ENCODE measurements at regions not wholly inside any gene's neighbourhood (a gene's known extent, or its start where the extent isn't known, plus 50 kb on each side); places are given as distances from the start of the nearest gene placed in this dataset.

DNA sequence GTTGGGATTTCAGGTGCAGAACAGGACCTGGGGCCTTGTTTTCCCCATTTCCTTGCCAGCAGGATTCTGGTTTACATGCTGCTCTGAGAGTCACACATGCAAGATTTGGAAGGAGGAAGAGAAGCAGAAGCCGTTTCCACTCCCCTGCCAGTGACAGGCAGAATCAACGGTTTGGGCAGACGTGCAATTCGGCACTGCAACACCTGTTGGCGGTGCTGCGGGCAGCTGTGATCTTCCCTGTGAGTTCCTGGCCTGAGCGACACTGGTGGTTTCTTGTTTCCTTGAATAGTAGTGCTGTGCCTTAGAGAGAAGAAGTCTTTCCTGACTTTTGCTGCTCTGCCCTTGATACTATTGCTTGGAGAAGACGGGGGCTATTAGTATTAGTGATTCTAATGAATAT is 1126.2 kb downstream of the TYW1 start:
- Histone ChIP-seq H4K91ac (ENCODE audit: insufficient read depth, low read depth, low read length) (no peak overlapping the region), H3K56ac (ENCODE audit: extremely low read depth, insufficient read depth, low read length) (no peak overlapping the region), H2AK9ac (replicated peaks; ENCODE audit: low read depth, low read length, poor library complexity) (no peak overlapping the region), H2BK20ac (ENCODE audit: low read depth, low read length) (no peak overlapping the region), H2BK120ac (ENCODE audit: low read depth, low read length) (no peak overlapping the region), H3K27me3 (ENCODE audit: control insufficient read depth, insufficient read depth, low read length) (no peaks in the 10 kb centered on the region), H3K36me3 (ENCODE audit: control insufficient read depth, insufficient read depth, low read length) (no peaks in the 10 kb centered on the region), H2AFZ (replicated peaks; ENCODE audit: low read length, poor library complexity) (no peak overlapping the region), H3K9me1 (ENCODE audit: insufficient read depth, low read length) (no peaks in the 10 kb centered on the region), H3K27ac (ENCODE audit: insufficient read depth, low read length) (no peak overlapping the region), H2AK5ac (ENCODE audit: low read depth, low read length) (no peak overlapping the region), H3K14ac (replicated peaks; ENCODE audit: low read depth, low read length) (no peak overlapping the region), H3K4me2 (ENCODE audit: low read depth, low read length) (no peak overlapping the region), H3K9me3 (ENCODE audit: control insufficient read depth, insufficient read depth, low read length) (peaks cover 15% of the 10 kb centered on the region), H3K4ac (ENCODE audit: low read depth, low read length) (no peak overlapping the region), H4K8ac (ENCODE audit: low read depth in 2 of 2, low read length in 2 of 2) (no peak overlapping the region), H3K18ac (ENCODE audit: low read depth, low read length) (no peak overlapping the region), H3K4me1 (ENCODE audit: control insufficient read depth, insufficient read depth, low read length) (no peaks in the 10 kb centered on the region), H3K9ac (ENCODE audit: low read depth, low read length) (no peak overlapping the region), H4K20me1 (ENCODE audit: insufficient read depth, low read length) (no peaks in the 10 kb centered on the region), H4K5ac (ENCODE audit: low read depth, low read length) (no peak overlapping the region), H3K79me1 (ENCODE audit: low read depth in 1 of 2, low read length in 2 of 2) (no peaks in the 10 kb centered on the region), H2BK15ac (ENCODE audit: low read depth, low read length) (no peak overlapping the region), H3K23ac (ENCODE audit: low read depth, low read length) (no peak overlapping the region), H2BK5ac (ENCODE audit: low read depth, low read length, poor library complexity, severe bottlenecking) (no peak overlapping the region), H3K4me3 (ENCODE audit: insufficient read depth, low read depth, low read length) (no peak overlapping the region)
- no peak for ATAC-seq (ENCODE audit: low read depth)
- ChIA-PET CTCF (no interaction called here), POLR2A (ENCODE audit: unreplicated experiment) (no interaction called here)
- dilution Hi-C loops (cut with HindIII; ENCODE audit: low sequenced_read_pairs, unreplicated experiment) = no loop called here
- intact Hi-C loops (cut with micrococcal nuclease) = no loop called here
- in situ Hi-C loops (cut with MboI; ENCODE audit: low sequenced_read_pairs) = no loop called here
- BruUV-seq (replicated peaks) = no TSS peak
- no peak for DNase-seq
- TF ChIP-seq POLR2A (IDR thresholded peaks at IDR 0.05; ENCODE audit: low read depth, low read length) (no peak), RAD21 (IDR thresholded peaks at IDR 0.05; ENCODE audit: low read length) (no peak), BHLHE40 (IDR thresholded peaks at IDR 0.05; ENCODE audit: low read depth, low read length) (no peak), ELK1 (IDR thresholded peaks at IDR 0.05; ENCODE audit: borderline replicate concordance, low read depth, low read length) (no peak), MXI1 (IDR thresholded peaks at IDR 0.05; ENCODE audit: borderline replicate concordance, low read depth, low read length) (no peak), SMC3 (IDR thresholded peaks at IDR 0.05; ENCODE audit: low read depth, low read length) (no peak), MAZ (IDR thresholded peaks at IDR 0.05; ENCODE audit: borderline replicate concordance, low read depth, low read length) (no peak), CHD1 (IDR thresholded peaks at IDR 0.05; ENCODE audit: low read depth, low read length) (no peak), RFX5 (IDR thresholded peaks at IDR 0.05; ENCODE audit: low read depth, low read length) (no peak), CEBPB (IDR thresholded peaks at IDR 0.05; ENCODE audit: low read depth, low read length) (no peak), CTCF (conservative IDR thresholded peaks at IDR 0.05; ENCODE audit: low read depth, low read length) (no peak)
- TF ChIP-seq, protein P1, sequence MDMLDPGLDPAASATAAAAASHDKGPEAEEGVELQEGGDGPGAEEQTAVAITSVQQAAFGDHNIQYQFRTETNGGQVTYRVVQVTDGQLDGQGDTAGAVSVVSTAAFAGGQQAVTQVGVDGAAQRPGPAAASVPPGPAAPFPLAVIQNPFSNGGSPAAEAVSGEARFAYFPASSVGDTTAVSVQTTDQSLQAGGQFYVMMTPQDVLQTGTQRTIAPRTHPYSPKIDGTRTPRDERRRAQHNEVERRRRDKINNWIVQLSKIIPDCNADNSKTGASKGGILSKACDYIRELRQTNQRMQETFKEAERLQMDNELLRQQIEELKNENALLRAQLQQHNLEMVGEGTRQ (IDR thresholded peaks at IDR 0.05; ENCODE audit: low read depth, low read length) = no peak
- 56% methylated on average over 2 of the region's 8 CpGs; no CpG with 5 or more reads in 1 of the 2 experiments for WGBS, 2 experiments (ENCODE audit: extremely low coverage in 2 of 2, insufficient read length in 1 of 2)

All from IMR-90 (cell line).